Omental fat pad (tissue), 3 donors: ENCODE measurements at regions not wholly inside any gene's neighbourhood (a gene's known extent, or its start where the extent isn't known, plus 50 kb on each side); places are given as distances from the start of the nearest gene placed in this dataset.

Experiments
- ATAC-seq: fragments of 150-250 bp; one replicate; pipeline ENCODE4 v1.9.1; 2016; ENCODE audit warnings: mild to moderate bottlenecking, moderate library complexity; ENCODE audit not compliant: low FRiP score
- DNase-seq: peaks from one replicate; pipeline ENCODE4 v3.0.0-alpha.2; 2019; ENCODE audit warnings: low spot score
- CTCF ChIP-seq, 3 donors: fragments of 450-650 bp; IDR thresholded peaks; one replicate each; pipeline ENCODE4 v1.5.1; 2016 to 2017; ENCODE audit warnings: antibody characterized with exemption in 3 of 3, mild to moderate bottlenecking in 3 of 3, moderate library complexity in 2 of 3

DNA sequence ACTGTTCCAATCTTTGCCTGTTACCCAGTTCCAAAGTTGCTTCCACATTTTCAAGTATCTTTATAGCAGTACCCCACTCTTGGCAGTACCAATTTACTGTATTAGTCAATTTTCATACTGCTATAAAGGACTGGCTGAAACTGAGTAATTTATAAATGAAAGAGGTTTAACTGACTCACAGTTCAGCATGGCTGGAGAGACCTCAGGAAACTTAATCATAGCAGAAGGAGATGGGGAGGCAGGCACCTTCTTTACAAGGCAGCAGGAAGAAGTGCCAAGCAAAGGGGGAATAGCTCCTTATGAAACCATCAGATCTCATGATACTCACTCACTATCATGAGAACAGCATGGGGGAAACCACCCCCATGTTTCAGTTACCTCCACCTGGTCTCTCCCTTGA is 215.0 kb downstream of the SNAPC1 start:
- no peak for ATAC-seq
- TF ChIP-seq CTCF (IDR thresholded peaks at IDR 0.05), result no peak
- no peak for DNase-seq

DNA sequence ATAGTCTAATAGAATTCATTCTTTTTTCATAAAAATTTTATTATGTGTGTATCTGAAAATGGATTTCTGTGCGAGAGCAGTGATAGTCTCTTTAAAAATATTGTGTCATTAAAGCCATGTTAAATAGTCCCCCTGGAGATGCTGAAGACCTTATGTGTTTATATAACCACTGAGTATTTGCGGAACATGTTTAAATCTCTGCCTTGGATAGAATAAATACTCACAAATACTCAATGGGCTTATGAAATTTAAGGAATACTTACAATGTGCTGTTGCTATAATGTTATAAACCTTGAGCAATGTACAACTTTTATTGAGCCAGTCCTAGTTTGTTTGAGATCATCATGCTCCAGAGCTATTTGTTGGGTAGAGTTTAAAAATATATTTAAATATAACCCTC is 226.0 kb downstream of the SNAPC1 start:
- no peak for ATAC-seq
- no peak for DNase-seq

DNA sequence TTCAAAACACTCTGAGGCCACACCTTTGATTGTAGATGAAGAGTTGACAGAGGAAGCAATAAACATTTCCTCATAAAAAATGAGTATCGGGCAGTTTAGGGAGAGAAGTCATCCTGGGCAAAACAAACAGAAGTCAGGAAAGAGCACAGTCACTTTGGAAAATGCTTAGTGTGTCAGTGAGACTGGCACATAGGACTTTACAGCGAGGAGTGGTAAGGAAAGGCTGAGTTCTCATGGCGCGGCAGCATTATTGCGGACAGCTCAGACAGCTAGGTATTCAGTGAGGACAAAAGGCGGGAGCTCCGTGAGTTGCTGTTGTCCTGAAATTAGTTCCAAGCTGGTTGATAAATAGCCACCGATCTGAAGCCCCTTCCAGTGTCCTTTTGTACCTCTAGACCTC is 229.9 kb downstream of the SNAPC1 start:
- DNase-seq (no peak), ATAC-seq (no peak)
- TF ChIP-seq CTCF (IDR thresholded peaks at IDR 0.05), result no peak

More for the DNA sequence above, 226.0 kb downstream of the SNAPC1 start:
- no peak for TF ChIP-seq CTCF (IDR thresholded peaks at IDR 0.05)

DNA sequence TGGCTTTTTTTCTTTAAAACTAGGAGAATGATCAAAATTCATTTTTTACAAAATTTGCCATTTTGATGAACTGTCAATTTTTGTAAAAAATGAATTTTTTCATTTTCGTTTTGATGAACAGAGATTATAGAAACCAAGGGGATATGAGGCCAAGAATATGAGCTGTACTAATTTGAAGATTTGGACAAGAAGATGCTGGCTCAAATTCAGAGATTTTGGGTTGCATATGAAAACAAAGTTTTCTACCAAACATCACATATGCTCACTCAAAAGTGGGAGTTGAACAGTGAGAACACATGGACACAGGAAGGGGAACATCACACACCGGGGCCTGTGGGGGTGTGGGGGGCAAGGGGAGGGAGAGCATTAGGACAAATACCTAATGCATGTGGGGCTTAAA is 230.7 kb downstream of the SNAPC1 start:
- no peak for TF ChIP-seq CTCF (IDR thresholded peaks at IDR 0.05)
- ATAC-seq (no peak), DNase-seq (no peak)

DNA sequence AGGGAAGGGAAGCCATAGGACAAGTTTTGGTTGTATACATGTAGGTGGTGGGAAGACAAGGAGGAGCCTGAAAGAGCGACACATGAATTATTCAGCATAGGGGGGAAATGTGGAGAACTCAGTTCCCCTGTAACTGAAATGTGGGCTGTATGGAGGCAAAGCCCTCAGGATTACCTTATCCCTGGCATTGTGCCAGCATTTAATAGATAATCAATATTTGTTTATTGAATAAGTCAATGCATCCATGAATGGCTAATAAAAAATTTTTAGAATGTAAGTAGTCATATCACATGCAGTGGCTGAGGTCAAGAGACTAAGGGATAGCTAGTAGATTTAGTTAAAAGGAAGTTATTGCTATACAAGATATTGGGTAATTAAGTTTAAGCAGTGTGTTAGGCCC is 232.4 kb downstream of the SNAPC1 start:
- no peak for TF ChIP-seq CTCF (IDR thresholded peaks at IDR 0.05)
- DNase-seq (no peak), ATAC-seq (no peak)

DNA sequence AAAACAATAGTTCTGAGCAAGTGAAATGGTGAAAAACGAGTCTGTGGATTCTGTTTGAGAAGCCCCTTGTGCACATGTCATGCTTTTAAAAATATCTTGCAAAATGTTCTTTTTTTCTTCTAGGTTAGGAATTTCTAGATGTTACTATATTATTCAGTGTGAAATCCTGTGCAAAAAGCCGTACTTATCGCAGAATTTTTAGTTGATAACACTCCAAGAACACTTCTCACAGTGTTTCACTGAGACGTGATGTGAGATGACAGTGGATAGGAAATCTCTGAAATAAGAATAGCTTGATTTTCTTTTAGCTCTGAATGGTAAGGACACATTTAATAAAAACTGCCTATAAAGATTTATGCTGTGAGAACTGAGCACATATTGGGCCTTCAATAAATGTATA is 234.5 kb downstream of the SNAPC1 start:
- ATAC-seq (no peak), DNase-seq (no peak)
- TF ChIP-seq CTCF (IDR thresholded peaks at IDR 0.05), result no peak

DNA sequence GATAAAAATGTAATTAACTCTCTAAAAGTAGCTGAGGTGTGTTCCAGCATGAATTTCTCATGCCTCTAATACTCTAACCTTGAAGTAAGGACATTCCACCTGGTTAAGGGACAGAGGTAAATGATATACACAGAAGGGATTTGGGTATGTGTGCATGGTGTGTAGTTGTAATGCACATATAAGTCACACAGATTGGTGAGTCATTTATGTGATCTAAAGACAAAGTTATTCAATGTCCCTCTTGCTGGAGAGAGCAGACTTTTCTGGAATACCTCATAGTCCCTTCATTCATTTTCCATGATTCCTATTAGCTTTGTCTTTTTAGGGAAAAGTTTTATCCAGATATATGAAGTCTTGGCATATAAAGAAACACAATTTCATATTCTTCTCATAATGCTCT is 234.9 kb downstream of the SNAPC1 start:
- ATAC-seq, result no peak
- no peak for TF ChIP-seq CTCF (IDR thresholded peaks at IDR 0.05)
- DNase-seq, result no peak
